Forelimb muscle (tissue), 1 donor: ENCODE measurements at regions not wholly inside any gene's neighbourhood (a gene's known extent, or its start where the extent isn't known, plus 50 kb on each side); places are given as distances from the start of the nearest gene placed in this dataset.

Experiments used
- DNase-seq: peaks from one replicate; pipeline ENCODE4 v3.0.0-alpha.2; 2013; ENCODE audit warnings: low read depth

GRCh38 chr9:79140751-79141150, 431.0 kb upstream of the TLE4 start:
- DNase-seq, result no peak

- DNase-seq, result no peak
These were observed 428.6 kb upstream of the TLE4 start for GRCh38 chr9:79143211-79143610.

- DNase-seq, result no peak
These were observed 426.3 kb upstream of the TLE4 start for GRCh38 chr9:79145442-79145841.

GRCh38 chr9:79149585-79149984, 422.2 kb upstream of the TLE4 start:
- no peak for DNase-seq

- DNase-seq, result no peak
These were observed 420.0 kb upstream of the TLE4 start for GRCh38 chr9:79151791-79152190.

GRCh38 chr9:79152306-79152705, 419.5 kb upstream of the TLE4 start:
- no peak for DNase-seq

GRCh38 chr9:79154806-79155205, 417.0 kb upstream of the TLE4 start:
- DNase-seq, result no peak

- no peak for DNase-seq
These were observed 416.5 kb upstream of the TLE4 start for GRCh38 chr9:79155308-79155707.

- DNase-seq, result no peak
These were observed 408.2 kb upstream of the TLE4 start for GRCh38 chr9:79163544-79163943.

GRCh38 chr9:79164406-79164805, 407.4 kb upstream of the TLE4 start:
- DNase-seq, result no peak

- no peak for DNase-seq
These were observed 406.6 kb upstream of the TLE4 start for GRCh38 chr9:79165020-79165780.

GRCh38 chr9:79166005-79166404, 405.8 kb upstream of the TLE4 start:
- no peak for DNase-seq

- DNase-seq, result no peak
These were observed 401.1 kb upstream of the TLE4 start for GRCh38 chr9:79170643-79171042.

GRCh38 chr9:79173932-79174331, 397.8 kb upstream of the TLE4 start:
- DNase-seq, result no peak

- no peak for DNase-seq
These were observed 395.6 kb upstream of the TLE4 start for GRCh38 chr9:79176014-79176697.

- no peak for DNase-seq
These were observed 386.9 kb upstream of the TLE4 start for GRCh38 chr9:79184831-79185230.

- no peak for DNase-seq
These were observed 385.9 kb upstream of the TLE4 start for GRCh38 chr9:79185866-79186265.

GRCh38 chr9:79189511-79189924, 382.2 kb upstream of the TLE4 start:
- no peak for DNase-seq

GRCh38 chr9:79193001-79193400, 378.8 kb upstream of the TLE4 start:
- DNase-seq, result no peak

GRCh38 chr9:79193501-79194223, 378.1 kb upstream of the TLE4 start:
- DNase-seq, result no peak

GRCh38 chr9:79195879-79196278, 375.9 kb upstream of the TLE4 start:
- DNase-seq, result peak; percentile 65

GRCh38 chr9:79196606-79197005, 375.2 kb upstream of the TLE4 start:
- no peak for DNase-seq

GRCh38 chr9:79200336-79200735, 371.4 kb upstream of the TLE4 start:
- no peak for DNase-seq
